M059J (cell line): ENCODE measurements at regions not wholly inside any gene's neighbourhood (a gene's known extent, or its start where the extent isn't known, plus 50 kb on each side); places are given as distances from the start of the nearest gene placed in this dataset.
"Not testable (repeated sequence)": the region's sequence is repeated elsewhere in the genome, so short reads cannot be mapped to it uniquely, and the experiment has no call there.

ENCODE experiments used
- DNase-seq: peaks from one replicate; pipeline ENCODE4 v3.0.0-alpha.2; 2012; ENCODE audit warnings: low read depth

DNA sequence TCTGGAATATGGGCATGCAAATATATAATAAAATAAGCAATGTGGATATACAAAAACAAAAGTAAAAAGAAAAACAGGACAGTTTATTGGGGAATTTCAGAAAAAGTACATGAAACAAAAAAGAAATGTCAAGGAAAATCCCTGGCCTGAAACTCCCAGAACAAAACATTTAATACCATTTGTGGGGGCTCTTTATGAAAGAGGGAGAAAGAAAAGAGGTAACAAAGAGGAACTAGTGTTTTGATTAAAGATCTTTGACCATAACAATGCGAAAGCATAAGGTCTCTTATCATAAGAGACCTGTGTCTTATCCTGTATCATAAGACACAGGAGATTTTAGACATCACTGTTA, 88.6 kb upstream of the ARID1B start:
- no peak for DNase-seq

DNA sequence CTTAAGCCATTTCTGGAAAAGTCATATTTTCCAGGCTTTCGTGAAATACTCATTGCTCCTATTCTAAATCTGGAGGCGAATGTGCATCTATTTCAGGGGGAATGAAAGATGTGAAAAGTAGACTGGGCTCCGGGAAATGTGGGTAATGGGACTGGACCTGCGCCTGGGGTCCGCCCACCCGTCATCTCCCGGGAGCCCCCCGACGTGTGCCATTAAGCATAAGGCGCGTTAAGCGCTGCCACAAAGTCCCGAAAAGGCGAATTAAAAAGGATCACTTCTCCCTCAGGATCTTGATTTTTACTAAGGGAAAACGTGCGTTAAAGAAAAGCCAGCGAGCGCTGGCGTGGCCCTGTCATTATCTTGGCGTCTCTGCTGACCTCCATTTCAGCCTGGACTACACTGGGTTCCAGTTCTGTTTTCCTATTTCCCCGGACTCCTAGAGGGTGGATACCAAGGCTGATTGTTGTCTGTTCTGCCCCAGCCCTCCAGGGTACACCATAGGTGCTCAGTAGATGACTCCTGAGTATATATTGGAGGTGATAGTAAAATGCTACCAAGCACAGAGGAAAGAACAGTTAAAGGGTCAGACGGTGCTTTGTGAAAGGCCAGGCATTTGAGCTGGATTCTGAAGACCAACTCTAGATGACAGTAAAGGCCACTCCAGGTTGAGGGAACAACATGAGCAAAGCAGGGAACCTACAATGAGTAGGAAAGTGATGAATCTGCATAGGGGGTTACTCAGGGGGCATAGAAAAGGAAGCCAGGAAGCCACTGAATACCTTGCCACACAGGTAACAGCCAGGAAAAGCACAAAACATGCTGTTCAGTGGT, 89.2 kb upstream of the ARID1B start:
- peak; percentile 60 for DNase-seq

DNA sequence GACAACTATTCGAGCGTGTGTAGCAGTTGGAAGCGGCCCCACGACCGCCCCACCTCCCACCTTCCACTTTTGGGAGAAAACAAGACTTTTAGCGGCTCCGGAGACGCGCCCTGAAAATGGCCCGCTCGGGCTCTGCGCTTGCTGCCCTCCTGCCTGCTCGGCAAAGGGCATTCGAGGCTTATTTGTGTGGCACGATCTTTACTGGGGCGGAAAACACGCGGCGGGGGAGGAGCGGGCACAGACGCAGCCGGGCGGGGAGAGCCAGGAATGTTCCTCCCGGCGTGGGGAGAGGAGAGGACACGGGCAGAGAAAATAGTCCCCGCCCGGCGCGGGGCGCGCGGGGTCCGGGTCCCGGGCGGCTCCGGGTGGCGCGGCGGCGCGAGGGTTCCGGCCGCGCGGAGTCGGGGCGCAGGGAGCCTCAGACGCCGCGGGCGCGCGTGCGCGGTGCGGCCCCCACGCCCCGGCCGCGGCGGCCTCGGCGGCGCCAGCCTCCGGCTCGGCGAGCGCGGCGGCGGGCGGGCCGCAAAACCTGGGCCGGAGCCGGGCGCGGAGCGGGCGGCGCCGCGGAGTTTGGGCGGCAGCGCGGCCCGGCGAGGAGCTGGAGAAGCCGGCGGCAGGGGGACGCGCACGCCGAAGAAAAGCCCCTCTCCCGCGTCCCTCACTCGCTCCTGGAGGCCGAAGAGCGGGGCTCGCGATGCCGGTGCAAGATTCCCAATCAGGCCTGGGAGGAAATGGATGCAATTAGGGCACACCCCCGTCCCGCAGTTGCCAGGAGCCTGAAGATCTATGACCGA, 90.0 kb upstream of the ARID1B start:
- DNase-seq = peak; percentile 86

GRCh38 chr6:156686301-156686994, 90.7 kb upstream of the ARID1B start:
- peak; percentile 80 for DNase-seq

DNA sequence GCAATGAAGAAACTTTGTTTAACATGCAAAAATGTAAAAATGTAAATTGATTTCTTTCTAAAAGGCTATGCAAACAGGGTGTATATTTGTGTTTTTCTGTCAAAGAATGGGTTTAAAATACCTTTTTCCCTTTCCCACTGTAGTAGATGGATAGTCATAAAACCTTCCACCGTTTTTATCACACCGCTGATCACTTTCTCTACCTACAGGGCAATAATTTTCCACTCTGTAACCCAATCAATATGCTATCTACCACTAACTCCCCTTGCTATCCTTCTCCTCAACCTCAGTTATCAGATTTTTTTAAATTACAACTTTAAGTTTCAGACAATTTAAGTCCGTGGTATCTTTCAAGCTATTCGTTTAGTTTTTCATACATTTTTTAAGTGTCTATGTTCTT, 91.4 kb upstream of the ARID1B start:
- DNase-seq = no peak

GRCh38 chr6:156683821-156684220, 93.4 kb upstream of the ARID1B start:
- no peak for DNase-seq

DNA sequence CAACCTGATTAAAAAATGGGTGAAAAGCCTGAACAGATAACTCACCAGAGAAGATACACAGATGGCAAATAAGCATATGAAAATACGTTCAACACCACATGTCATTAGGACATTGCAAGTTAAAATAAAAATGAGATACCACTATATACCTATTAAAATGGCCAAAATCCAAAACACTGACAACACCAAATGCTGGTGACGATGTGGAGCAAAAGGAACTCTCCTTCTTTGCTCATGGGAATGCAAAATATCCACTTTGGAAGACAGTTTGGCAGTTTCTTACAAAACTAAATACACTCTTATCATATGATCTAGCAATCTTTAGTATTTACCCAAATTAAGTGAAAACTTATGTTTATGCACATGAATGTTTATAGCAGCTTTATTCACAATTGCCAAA, 100.5 kb upstream of the ARID1B start:
- no peak for DNase-seq

DNA sequence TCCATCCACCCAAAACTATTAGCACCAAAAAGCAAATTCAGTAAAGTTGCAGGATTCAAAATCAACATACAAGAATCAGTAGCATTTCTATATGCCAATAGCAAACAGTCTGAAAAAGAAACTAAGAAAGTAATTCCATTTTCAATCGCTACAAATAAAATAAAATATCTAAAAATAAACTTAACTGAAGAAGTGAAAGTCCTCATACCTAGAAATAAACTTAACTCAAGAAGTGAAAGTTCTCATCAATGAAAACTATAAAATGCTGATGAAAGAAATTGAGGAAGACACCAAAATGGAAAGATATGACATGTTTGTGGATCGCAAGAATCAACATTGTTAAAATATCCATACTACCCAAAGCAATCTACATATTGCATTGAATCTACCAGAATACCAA, 103.0 kb upstream of the ARID1B start:
- no peak for DNase-seq

DNA sequence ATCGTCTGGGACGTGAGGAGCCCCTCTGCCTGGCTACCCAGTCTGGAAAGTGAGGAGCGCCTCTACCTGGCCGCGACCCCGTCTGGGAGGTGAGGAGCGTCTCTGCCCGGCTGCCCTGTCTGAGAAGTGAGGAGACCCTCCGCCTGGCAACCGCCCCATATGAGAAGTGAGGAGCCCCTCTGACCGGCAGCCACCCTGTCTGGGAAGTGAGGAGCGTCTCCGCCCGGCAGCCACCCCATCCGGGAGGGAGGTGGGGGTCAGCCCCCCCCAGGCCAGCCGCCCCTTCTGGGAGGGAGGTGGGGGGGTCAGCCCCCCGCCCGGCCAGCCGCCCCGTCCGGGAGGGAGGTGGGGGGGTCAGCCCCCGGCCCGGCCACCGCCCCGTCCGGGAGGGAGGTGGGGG, 107.1 kb upstream of the ARID1B start:
- not testable (repeated sequence) for DNase-seq

DNA sequence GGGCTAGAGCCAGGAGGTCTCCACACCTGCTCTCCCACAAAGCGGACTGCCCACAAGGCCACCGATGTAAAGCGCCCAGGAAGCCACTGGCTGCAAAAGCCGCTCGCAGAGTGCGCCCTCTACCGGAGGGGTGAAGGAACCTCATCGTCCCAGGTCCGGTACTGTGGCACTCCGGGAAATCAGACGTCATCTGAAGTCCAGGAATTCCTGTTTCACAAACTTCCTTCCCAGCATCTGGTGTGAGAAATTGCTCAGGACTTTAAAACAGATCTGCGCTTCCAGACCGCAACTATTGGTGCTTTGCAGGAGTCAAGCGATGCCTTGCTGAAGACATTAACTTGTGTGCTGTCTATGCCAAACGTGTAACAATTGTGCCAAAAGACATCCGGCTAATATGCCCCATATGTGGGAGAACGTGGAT, 115.1 kb upstream of the ARID1B start:
- DNase-seq = no peak

DNA sequence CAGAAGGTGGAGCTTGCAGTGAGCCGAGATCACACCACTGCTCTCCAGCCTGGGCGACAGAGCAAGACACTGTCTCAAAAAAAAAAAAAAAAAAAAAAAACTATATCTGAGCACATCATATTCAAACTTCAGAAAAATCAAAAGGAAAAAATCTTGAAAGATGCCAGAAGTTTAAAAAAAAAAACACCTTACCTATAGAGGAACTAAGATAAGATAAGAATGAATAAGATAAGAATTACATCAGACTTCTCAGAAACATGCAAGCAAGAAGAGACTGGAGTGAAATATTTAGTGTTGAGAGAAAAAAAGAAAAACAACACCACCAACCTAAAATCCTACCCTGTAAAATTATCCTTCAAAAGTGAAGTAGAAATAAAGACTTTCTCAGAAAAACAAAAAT, 116.8 kb upstream of the ARID1B start:
- no peak for DNase-seq

GRCh38 chr6:156659822-156660198, 117.4 kb upstream of the ARID1B start:
- no peak for DNase-seq

- DNase-seq = peak; percentile 51
Observed at GRCh38 chr6:156658966-156659821, 118.0 kb upstream of the ARID1B start.

DNA sequence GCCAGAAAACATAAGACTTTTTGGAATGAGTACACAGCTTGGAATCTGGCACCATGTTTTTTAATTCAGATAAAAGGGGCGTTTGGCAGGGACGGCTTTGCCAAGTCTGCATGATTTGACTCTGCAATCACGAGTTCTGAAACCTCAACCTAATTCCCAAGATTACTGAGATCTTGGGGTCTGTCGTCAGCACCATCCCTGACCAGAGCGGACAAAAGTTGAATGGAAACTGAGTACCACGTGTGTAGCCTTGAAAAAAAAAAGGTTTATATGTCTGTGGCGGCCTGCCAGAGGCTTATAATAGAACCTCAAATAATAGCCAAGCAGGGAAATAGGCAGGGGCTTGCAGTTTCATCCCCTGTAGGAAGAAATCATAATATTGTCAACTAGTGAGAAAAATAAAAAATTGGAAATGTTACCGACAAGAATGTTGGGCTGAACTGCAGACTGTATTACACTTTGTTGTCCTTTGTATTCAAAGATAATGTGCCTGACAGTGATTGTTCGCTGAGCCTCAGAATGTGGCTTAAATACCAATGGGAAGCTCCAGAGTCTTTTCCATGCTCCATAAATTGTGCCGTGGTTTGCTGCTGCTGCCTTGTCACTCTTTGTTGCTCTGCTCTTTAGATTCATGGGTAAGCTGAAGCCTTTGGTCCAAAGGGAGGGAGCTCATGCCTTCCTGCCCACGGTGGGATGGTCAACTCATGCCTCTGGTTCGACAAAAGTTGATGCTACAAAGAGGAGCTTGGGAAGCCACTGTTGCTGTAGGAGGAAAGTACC, 118.8 kb upstream of the ARID1B start:
- DNase-seq = peak; percentile 62

GRCh38 chr6:156657296-156657695, 119.9 kb upstream of the ARID1B start:
- no peak for DNase-seq

- DNase-seq = no peak
Observed at GRCh38 chr6:156654919-156655918, 122.0 kb upstream of the ARID1B start.

GRCh38 chr6:156652231-156652750, 124.9 kb upstream of the ARID1B start:
- peak; percentile 16 for DNase-seq

DNA sequence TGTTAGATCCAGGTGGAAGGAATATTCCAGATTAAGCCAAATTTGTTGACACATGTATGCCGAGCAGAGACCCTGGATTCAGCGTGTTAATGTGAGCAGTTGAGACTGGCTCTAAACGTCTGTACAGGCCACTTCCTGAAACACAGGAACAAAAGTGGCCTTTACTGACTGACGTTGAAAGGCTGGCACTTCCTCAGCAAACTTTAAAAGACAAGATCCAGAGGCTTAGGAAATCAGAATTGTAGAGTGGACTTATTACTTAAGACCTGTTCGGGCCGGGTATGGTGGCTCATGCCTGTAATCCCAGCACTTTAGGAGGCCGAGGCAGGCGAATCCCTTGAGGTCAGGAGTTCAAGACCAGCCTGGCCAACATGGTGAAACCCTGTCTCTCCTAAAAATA, 125.7 kb upstream of the ARID1B start:
- DNase-seq = no peak

- no peak for DNase-seq
Observed at GRCh38 chr6:156650896-156651390, 126.2 kb upstream of the ARID1B start.
